MM.1S (cell line): ENCODE measurements at regions not wholly inside any gene's neighbourhood (a gene's known extent, or its start where the extent isn't known, plus 50 kb on each side); places are given as distances from the start of the nearest gene placed in this dataset.

Experiments used
- EZH2 ChIP-seq: fragments of 300-600 bp; sonication (generic); optimal IDR thresholded peaks from 2 replicates; pipeline ENCODE3; 2017; ENCODE audit warnings: low read depth, mild to moderate bottlenecking, antibody characterized with exemption, low read length, mixed read lengths
- EZH2phosphoT487 ChIP-seq: fragments of 300-600 bp; sonication (generic); IDR thresholded peaks from 2 replicates; pipeline ENCODE4 v1.6.1; 2018; ENCODE audit warnings: antibody characterized with exemption, low read length
- TF ChIP-seq, protein P1 (sequence below): fragments of 300-600 bp; sonication (generic); IDR thresholded peaks from 2 replicates; pipeline ENCODE4 v1.5.1; 2016; ENCODE audit warnings: antibody characterized with exemption, low read length, mixed read lengths

DNA sequence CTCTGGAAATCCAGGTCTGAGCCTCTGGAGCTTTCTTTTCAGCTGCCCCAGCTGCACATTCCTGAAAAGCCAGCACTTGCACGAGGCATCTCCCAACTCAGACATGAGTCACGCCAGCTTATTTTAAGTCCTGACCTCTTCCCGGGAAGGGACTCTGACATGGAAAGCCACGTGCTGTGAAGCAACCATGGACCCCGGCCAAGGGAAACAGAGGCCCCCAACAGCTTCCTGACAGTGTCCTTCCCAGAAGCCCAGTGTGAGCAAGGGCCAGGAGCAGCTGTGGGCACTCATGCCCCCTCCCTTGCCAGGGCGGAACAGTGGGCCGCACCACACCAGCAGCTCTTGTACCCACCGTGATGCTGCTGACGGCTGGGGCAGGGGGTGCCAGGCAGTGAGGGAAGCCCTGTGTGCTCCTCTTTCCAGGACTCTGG lies 118.8 kb upstream of the CADM1 start:
- TF ChIP-seq, protein P1, sequence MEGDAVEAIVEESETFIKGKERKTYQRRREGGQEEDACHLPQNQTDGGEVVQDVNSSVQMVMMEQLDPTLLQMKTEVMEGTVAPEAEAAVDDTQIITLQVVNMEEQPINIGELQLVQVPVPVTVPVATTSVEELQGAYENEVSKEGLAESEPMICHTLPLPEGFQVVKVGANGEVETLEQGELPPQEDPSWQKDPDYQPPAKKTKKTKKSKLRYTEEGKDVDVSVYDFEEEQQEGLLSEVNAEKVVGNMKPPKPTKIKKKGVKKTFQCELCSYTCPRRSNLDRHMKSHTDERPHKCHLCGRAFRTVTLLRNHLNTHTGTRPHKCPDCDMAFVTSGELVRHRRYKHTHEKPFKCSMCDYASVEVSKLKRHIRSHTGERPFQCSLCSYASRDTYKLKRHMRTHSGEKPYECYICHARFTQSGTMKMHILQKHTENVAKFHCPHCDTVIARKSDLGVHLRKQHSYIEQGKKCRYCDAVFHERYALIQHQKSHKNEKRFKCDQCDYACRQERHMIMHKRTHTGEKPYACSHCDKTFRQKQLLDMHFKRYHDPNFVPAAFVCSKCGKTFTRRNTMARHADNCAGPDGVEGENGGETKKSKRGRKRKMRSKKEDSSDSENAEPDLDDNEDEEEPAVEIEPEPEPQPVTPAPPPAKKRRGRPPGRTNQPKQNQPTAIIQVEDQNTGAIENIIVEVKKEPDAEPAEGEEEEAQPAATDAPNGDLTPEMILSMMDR = no peak
- no peak for TF ChIP-seq EZH2
- TF ChIP-seq EZH2phosphoT487 = no peak
